ENCODE measurements at regions not wholly inside any gene's neighbourhood (a gene's known extent, or its start where the extent isn't known, plus 50 kb on each side); places are given as distances from the start of the nearest gene placed in this dataset.

DNA sequence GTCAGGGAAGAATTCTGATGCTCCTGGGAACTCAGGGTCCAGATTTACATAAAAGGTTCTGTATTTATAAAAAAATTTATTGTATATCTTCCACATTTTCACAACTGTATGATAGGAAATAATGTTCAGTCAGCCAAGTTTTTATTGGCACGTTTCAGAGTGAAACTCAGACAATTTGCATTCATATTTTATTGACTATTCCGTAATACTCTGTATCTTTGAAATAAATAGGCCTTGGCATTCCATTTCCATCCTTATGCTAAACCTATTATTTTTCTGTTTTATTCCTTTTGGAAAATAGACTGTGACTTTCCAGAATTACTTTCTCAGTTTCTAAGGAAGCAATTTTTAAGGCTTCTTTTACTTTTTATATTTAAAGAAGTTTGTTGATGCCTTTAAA lies 329.0 kb downstream of the OLFM3 start:
- TF ChIP-seq, protein P1, sequence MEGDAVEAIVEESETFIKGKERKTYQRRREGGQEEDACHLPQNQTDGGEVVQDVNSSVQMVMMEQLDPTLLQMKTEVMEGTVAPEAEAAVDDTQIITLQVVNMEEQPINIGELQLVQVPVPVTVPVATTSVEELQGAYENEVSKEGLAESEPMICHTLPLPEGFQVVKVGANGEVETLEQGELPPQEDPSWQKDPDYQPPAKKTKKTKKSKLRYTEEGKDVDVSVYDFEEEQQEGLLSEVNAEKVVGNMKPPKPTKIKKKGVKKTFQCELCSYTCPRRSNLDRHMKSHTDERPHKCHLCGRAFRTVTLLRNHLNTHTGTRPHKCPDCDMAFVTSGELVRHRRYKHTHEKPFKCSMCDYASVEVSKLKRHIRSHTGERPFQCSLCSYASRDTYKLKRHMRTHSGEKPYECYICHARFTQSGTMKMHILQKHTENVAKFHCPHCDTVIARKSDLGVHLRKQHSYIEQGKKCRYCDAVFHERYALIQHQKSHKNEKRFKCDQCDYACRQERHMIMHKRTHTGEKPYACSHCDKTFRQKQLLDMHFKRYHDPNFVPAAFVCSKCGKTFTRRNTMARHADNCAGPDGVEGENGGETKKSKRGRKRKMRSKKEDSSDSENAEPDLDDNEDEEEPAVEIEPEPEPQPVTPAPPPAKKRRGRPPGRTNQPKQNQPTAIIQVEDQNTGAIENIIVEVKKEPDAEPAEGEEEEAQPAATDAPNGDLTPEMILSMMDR (IDR thresholded peaks at IDR 0.05) = no peak
- Histone ChIP-seq H3K36me3 (no peaks in the 10 kb centered on the region), H3K4me1 (no peaks in the 10 kb centered on the region), H3K9me3 (peaks cover 0 to 7% (median 0%) of the 10 kb centered on the region in 3 donors), H3K27me3 (no peaks in the 10 kb centered on the region), H3K4me3 (no peak overlapping the region), H3K27ac (no peak overlapping the region)
- no peak for DNase-seq
- intact Hi-C loops (cut with DNase I; ENCODE audit: low total_unique reads) = no loop called here

GRCh38 chr1:101683136-101683535 lies 313.6 kb downstream of the OLFM3 start:
- Histone ChIP-seq H3K27ac (no peak overlapping the region), H3K4me3 (no peak overlapping the region), H3K27me3 (no peaks in the 10 kb centered on the region), H3K9me3 (no peaks in the 10 kb centered on the region), H3K36me3 (no peaks in the 10 kb centered on the region), H3K4me1 (no peaks in the 10 kb centered on the region)
- no peak for DNase-seq
- TF ChIP-seq, protein P1 (IDR thresholded peaks at IDR 0.05) = no peak
- intact Hi-C loops (cut with DNase I; ENCODE audit: low total_unique reads) = no loop called here

DNA sequence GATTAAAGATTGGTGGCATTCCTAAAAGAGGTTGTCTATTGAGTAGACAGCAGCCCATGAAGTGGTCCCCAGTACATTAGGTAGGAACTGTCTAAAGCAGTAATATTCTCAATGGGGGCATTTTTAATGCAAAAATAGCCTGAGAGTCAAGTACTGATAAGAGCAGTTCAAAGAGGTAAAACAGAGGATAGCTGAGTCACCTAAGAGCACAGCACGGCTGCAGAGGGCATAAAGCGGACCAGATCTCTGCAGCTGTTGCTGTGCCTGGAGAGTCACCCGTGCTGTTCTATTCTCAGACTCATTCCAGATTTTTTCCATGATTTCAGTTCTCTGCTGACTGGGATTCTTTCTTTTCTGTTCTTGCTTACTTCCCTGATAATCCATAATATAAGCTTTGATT lies 313.2 kb downstream of the OLFM3 start:
- H3K27ac ChIP-seq = no peak overlapping the region
- intact Hi-C loops (cut with DNase I; ENCODE audit: low total_unique reads) = no loop called here
- no peaks in the 10 kb centered on the region for H3K4me1 ChIP-seq
- no peak overlapping the region for H3K4me3 ChIP-seq
- no peaks in the 10 kb centered on the region for H3K36me3 ChIP-seq
- TF ChIP-seq, protein P1 (IDR thresholded peaks at IDR 0.05) = no peak
- no peaks in the 10 kb centered on the region for H3K27me3 ChIP-seq
- no peaks in the 10 kb centered on the region for H3K9me3 ChIP-seq
- DNase-seq = no peak

DNA sequence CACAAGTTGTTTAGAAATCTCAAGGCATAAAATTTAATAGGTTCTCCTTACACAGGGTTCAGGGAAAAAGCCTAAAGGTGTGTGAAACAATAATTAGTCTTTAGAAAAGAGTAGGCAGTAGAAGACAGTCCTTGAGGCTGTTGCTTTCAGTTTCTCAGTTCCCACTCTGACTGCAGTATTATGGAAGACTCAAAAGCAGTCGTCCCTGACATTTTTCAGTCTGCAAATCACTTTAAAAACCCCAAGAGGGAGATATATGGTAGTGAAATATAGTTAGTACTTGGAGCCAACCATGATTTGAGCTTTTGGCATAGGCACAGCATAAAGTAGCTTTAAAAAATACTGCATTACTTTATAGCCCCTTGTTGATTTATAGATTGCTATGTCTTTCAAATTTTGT lies 299.7 kb downstream of the OLFM3 start:
- no peaks in the 10 kb centered on the region for H3K4me1 ChIP-seq
- H3K4me3 ChIP-seq = no peak overlapping the region
- H3K27me3 ChIP-seq = no peaks in the 10 kb centered on the region
- H3K9me3 ChIP-seq = no peaks in the 10 kb centered on the region
- DNase-seq = no peak
- TF ChIP-seq, protein P1 (IDR thresholded peaks at IDR 0.05) = no peak
- H3K27ac ChIP-seq = no peak overlapping the region
- H3K36me3 ChIP-seq = no peaks in the 10 kb centered on the region
- intact Hi-C loops (cut with DNase I; ENCODE audit: low total_unique reads) = no loop called here

- no peak overlapping the region for H3K27ac ChIP-seq
- H3K36me3 ChIP-seq = no peaks in the 10 kb centered on the region
- no peaks in the 10 kb centered on the region for H3K27me3 ChIP-seq
- H3K9me3 ChIP-seq = no peaks in the 10 kb centered on the region
- H3K4me3 ChIP-seq = no peak overlapping the region
- intact Hi-C loops (cut with DNase I; ENCODE audit: low total_unique reads) = no loop called here
- no peaks in the 10 kb centered on the region for H3K4me1 ChIP-seq
- TF ChIP-seq, protein P1 (IDR thresholded peaks at IDR 0.05) = no peak
- DNase-seq = no peak
These were observed 298.0 kb downstream of the OLFM3 start for GRCh38 chr1:101698681-101699080.

DNA sequence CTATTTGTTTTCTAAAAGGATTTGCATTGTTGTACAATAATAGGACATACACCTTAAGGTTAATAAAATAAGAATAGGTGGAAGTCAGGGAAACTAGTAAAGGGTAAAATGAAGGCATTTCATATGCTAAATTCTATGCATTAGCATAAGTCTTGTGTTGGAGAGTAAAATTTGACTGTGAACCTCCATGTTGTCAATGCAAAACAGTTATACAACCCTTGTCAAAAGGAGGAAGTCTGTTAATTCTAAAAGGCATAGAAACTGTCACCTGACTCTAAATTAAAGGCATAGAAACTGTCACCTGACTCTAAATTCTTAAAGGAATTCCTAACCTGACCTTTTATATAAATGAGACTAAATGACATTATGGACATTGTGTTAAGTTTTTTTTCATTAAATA lies 291.8 kb downstream of the OLFM3 start:
- no peaks in the 10 kb centered on the region for H3K9me3 ChIP-seq
- H3K4me3 ChIP-seq = no peak overlapping the region
- TF ChIP-seq, protein P1 (IDR thresholded peaks at IDR 0.05) = no peak
- H3K4me1 ChIP-seq = no peaks in the 10 kb centered on the region
- DNase-seq = no peak
- intact Hi-C loops (cut with DNase I; ENCODE audit: low total_unique reads) = no loop called here
- H3K27me3 ChIP-seq = no peaks in the 10 kb centered on the region
- no peaks in the 10 kb centered on the region for H3K36me3 ChIP-seq
- H3K27ac ChIP-seq = no peak overlapping the region

Data from tibial artery (tissue), 4 donors.